MV-4-11 (cell line): ENCODE measurements at regions not wholly inside any gene's neighbourhood (a gene's known extent, or its start where the extent isn't known, plus 50 kb on each side); places are given as distances from the start of the nearest gene placed in this dataset.

Source experiments
- DNase-seq: peaks from one replicate; lab custom pipeline; 2025; lab: John Stamatoyannopoulos, UW

- DNase-seq: peak; percentile 31
Measured at GRCh38 chr2:16318474-16319195, 347.0 kb downstream of the CYRIA start.

GRCh38 chr2:16318051-16318450 is 347.6 kb downstream of the CYRIA start:
- no peak for DNase-seq

GRCh38 chr2:16317211-16317830 is 348.3 kb downstream of the CYRIA start:
- DNase-seq: no peak

GRCh38 chr2:16316456-16317210 is 349.0 kb downstream of the CYRIA start:
- DNase-seq: no peak

GRCh38 chr2:16315908-16316307 is 349.7 kb downstream of the CYRIA start:
- no peak for DNase-seq

- no peak for DNase-seq
Measured at GRCh38 chr2:16315458-16315835, 350.2 kb downstream of the CYRIA start.

- no peak for DNase-seq
Measured at GRCh38 chr2:16314691-16315457, 350.8 kb downstream of the CYRIA start.

- DNase-seq: no peak
Measured at GRCh38 chr2:16314001-16314400, 351.6 kb downstream of the CYRIA start.

- no peak for DNase-seq
Measured at GRCh38 chr2:16313235-16313975, 352.2 kb downstream of the CYRIA start.

GRCh38 chr2:16312771-16313170 is 352.9 kb downstream of the CYRIA start:
- DNase-seq: no peak

GRCh38 chr2:16311521-16312440 is 353.9 kb downstream of the CYRIA start:
- no peak for DNase-seq

GRCh38 chr2:16308816-16309215 is 356.8 kb downstream of the CYRIA start:
- no peak for DNase-seq

GRCh38 chr2:16304876-16305590 is 360.6 kb downstream of the CYRIA start:
- DNase-seq: no peak

GRCh38 chr2:16303761-16304160 is 361.9 kb downstream of the CYRIA start:
- DNase-seq: no peak

- no peak for DNase-seq
Measured at GRCh38 chr2:16303273-16303577, 362.4 kb downstream of the CYRIA start.

GRCh38 chr2:16302431-16303272 is 362.3 kb downstream of the MYCN start:
- DNase-seq: no peak

GRCh38 chr2:16301961-16302360 is 361.6 kb downstream of the MYCN start:
- DNase-seq: no peak

GRCh38 chr2:16298866-16299265 is 358.5 kb downstream of the MYCN start:
- DNase-seq: no peak
